Astrocyte (in vitro differentiated cells and primary cell): ENCODE measurements at regions not wholly inside any gene's neighbourhood (a gene's known extent, or its start where the extent isn't known, plus 50 kb on each side); places are given as distances from the start of the nearest gene placed in this dataset.
"Not testable (repeated sequence)": the region's sequence is repeated elsewhere in the genome, so short reads cannot be mapped to it uniquely, and the experiment has no call there.

ENCODE experiments used
- CTCF ChIP-seq: IDR thresholded peaks from 2 replicates; pipeline ENCODE4 v1.5.1; 2011; ENCODE audit warnings: low read depth, mild to moderate bottlenecking, inconsistent platforms, low read length, moderate library complexity; ENCODE audit not compliant: insufficient read depth
- EZH2 ChIP-seq: IDR thresholded peaks from 2 replicates; pipeline ENCODE4 v1.6.1; 2012; ENCODE audit warnings: mild to moderate bottlenecking, low read length, inconsistent platforms; ENCODE audit not compliant: insufficient read depth

- TF ChIP-seq CTCF, EZH2: not testable (repeated sequence)
Measured at GRCh38 chr18:30788411-30788991, 254.0 kb downstream of the DSC3 start.
